Midbrain (tissue), 1 donor: ENCODE measurements at regions not wholly inside any gene's neighbourhood (a gene's known extent, or its start where the extent isn't known, plus 50 kb on each side); places are given as distances from the start of the nearest gene placed in this dataset.

Source experiments
- DNase-seq: peaks from one replicate; lab custom pipeline; 2025; lab: John Stamatoyannopoulos, UW

GRCh38 chr10:1950803-1951495, 213.6 kb upstream of the ADARB2 start:
- DNase-seq: no peak

- DNase-seq: no peak
Measured at GRCh38 chr10:1947464-1948003, 210.2 kb upstream of the ADARB2 start.

- no peak for DNase-seq
Measured at GRCh38 chr10:1944487-1944886, 207.2 kb upstream of the ADARB2 start.

GRCh38 chr10:1942478-1942877, 205.2 kb upstream of the ADARB2 start:
- DNase-seq: no peak

GRCh38 chr10:1939016-1939415, 201.7 kb upstream of the ADARB2 start:
- DNase-seq: no peak

GRCh38 chr10:1938317-1938716, 201.0 kb upstream of the ADARB2 start:
- DNase-seq: no peak

- no peak for DNase-seq
Measured at GRCh38 chr10:1935912-1936311, 198.6 kb upstream of the ADARB2 start.

- no peak for DNase-seq
Measured at GRCh38 chr10:1933215-1933614, 195.9 kb upstream of the ADARB2 start.

GRCh38 chr10:1932692-1933094, 195.4 kb upstream of the ADARB2 start:
- no peak for DNase-seq

- no peak for DNase-seq
Measured at GRCh38 chr10:1928606-1929005, 191.3 kb upstream of the ADARB2 start.

- no peak for DNase-seq
Measured at GRCh38 chr10:1923998-1924397, 186.7 kb upstream of the ADARB2 start.

- DNase-seq: no peak
Measured at GRCh38 chr10:1923586-1923985, 186.3 kb upstream of the ADARB2 start.

- DNase-seq: no peak
Measured at GRCh38 chr10:1920941-1921340, 183.6 kb upstream of the ADARB2 start.

GRCh38 chr10:1920127-1920526, 182.8 kb upstream of the ADARB2 start:
- DNase-seq: no peak

- no peak for DNase-seq
Measured at GRCh38 chr10:1911771-1912170, 174.4 kb upstream of the ADARB2 start.

GRCh38 chr10:1903982-1904381, 166.7 kb upstream of the ADARB2 start:
- DNase-seq: no peak

- no peak for DNase-seq
Measured at GRCh38 chr10:1896153-1896552, 158.8 kb upstream of the ADARB2 start.

GRCh38 chr10:1895691-1896090, 158.4 kb upstream of the ADARB2 start:
- DNase-seq: no peak

GRCh38 chr10:1894912-1895311, 157.6 kb upstream of the ADARB2 start:
- DNase-seq: no peak

GRCh38 chr10:1893941-1894340, 156.6 kb upstream of the ADARB2 start:
- DNase-seq: no peak

- no peak for DNase-seq
Measured at GRCh38 chr10:1886039-1886438, 148.7 kb upstream of the ADARB2 start.

GRCh38 chr10:1882728-1883127, 145.4 kb upstream of the ADARB2 start:
- no peak for DNase-seq

GRCh38 chr10:1882180-1882579, 144.9 kb upstream of the ADARB2 start:
- no peak for DNase-seq

- DNase-seq: no peak
Measured at GRCh38 chr10:1881636-1882035, 144.3 kb upstream of the ADARB2 start.
